Upper lobe of right lung (tissue), 1 donor: ENCODE measurements at regions not wholly inside any gene's neighbourhood (a gene's known extent, or its start where the extent isn't known, plus 50 kb on each side); places are given as distances from the start of the nearest gene placed in this dataset.
"Not testable (repeated sequence)": the region's sequence is repeated elsewhere in the genome, so short reads cannot be mapped to it uniquely, and the experiment has no call there.

ENCODE experiments used
- ATAC-seq: fragments of 200-7000 bp; cut with Tn5 transposase; one replicate; pipeline ENCODE4 v1.9.1; 2020; ENCODE audit warnings: mild to moderate bottlenecking, moderate library complexity
- DNase-seq: peaks from one replicate; pipeline ENCODE4 v3.0.0-alpha.2; 2020
- H3K27ac ChIP-seq: fragments of 200-600 bp; one replicate; pipeline ENCODE4 v1.8.0; 2022
- H3K27me3 ChIP-seq: fragments of 200-600 bp; one replicate; pipeline ENCODE4 v1.8.0; 2022; ENCODE audit warnings: mild to moderate bottlenecking
- H3K36me3 ChIP-seq: fragments of 200-600 bp; one replicate; pipeline ENCODE4 v1.8.0; 2022
- H3K4me1 ChIP-seq: fragments of 200-600 bp; one replicate; pipeline ENCODE4 v1.8.0; 2022
- H3K4me3 ChIP-seq: fragments of 200-600 bp; one replicate; pipeline ENCODE4 v1.8.0; 2022; ENCODE audit warnings: mild to moderate bottlenecking
- H3K9me3 ChIP-seq: fragments of 200-600 bp; one replicate; pipeline ENCODE4 v1.8.0; 2022
- intact Hi-C: fragments of 100-400 bp; cut with DNase I; formaldehyde crosslinking; loops from one replicate; pipeline ENCODE4 v1.11.0; 2022
- TF ChIP-seq, protein P1 (sequence below): fragments of 200-600 bp; IDR thresholded peaks from one replicate; pipeline ENCODE4 v1.8.0; 2022; ENCODE audit warnings: antibody characterized with exemption
- donor health status: DM: no; HTN: yes; CAD: no; lungs with severe emphysema.

DNA sequence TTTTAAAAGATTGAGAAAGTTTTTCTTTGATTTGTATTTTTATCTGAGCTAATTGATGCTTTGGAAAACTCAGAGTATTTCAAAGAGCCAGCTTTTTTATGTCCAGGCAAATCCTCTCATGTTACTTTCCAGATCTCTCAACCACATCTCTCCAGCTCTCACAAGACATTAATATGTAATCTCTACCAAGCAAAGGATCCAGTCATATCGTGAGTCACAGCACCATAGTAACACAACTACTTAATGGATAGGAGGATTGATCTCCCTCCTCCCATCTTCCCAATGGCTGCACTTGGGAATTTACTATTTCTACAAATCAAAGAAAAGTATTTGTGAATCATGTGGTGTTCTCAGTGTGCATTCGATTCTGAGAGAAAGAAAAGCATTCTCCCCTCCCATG is 63.3 kb downstream of the POU4F1 start:
- H3K4me3 ChIP-seq: no peak overlapping the region
- no peak for DNase-seq
- H3K27ac ChIP-seq: no peak overlapping the region
- ATAC-seq: no peak
- TF ChIP-seq, protein P1, sequence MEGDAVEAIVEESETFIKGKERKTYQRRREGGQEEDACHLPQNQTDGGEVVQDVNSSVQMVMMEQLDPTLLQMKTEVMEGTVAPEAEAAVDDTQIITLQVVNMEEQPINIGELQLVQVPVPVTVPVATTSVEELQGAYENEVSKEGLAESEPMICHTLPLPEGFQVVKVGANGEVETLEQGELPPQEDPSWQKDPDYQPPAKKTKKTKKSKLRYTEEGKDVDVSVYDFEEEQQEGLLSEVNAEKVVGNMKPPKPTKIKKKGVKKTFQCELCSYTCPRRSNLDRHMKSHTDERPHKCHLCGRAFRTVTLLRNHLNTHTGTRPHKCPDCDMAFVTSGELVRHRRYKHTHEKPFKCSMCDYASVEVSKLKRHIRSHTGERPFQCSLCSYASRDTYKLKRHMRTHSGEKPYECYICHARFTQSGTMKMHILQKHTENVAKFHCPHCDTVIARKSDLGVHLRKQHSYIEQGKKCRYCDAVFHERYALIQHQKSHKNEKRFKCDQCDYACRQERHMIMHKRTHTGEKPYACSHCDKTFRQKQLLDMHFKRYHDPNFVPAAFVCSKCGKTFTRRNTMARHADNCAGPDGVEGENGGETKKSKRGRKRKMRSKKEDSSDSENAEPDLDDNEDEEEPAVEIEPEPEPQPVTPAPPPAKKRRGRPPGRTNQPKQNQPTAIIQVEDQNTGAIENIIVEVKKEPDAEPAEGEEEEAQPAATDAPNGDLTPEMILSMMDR: no peak
- peaks cover 10% of the 10 kb centered on the region for H3K27me3 ChIP-seq
- intact Hi-C loops: no loop called here
- H3K9me3 ChIP-seq: no peaks in the 10 kb centered on the region
- H3K4me1 ChIP-seq: no peaks in the 10 kb centered on the region
- no peaks in the 10 kb centered on the region for H3K36me3 ChIP-seq

DNA sequence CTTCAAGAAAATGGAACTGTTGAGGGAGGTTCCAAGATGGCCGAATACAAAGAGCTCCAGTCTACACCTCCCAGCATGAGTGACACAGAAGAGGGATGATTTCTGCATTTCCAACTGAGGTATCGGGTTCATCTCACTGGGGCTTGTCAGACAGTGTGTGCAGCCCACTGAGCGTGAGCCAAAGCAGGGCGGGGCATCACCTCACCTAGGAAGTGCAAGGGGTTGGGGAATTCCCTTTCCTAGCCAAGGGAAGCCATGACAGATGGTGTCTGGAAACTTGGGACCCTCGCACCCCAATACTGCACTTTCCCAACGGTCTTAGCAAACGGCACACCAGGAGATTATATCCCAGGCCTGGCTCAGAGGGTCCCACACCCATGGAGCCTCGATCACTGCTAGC is 77.3 kb downstream of the POU4F1 start:
- H3K9me3 ChIP-seq, DNase-seq, H3K4me1 ChIP-seq, H3K4me3 ChIP-seq, H3K27me3 ChIP-seq, ATAC-seq, H3K36me3 ChIP-seq, H3K27ac ChIP-seq, intact Hi-C loops: not testable (repeated sequence)

- Histone ChIP-seq H3K4me1 (no peaks in the 10 kb centered on the region), H3K36me3 (no peaks in the 10 kb centered on the region), H3K9me3 (no peaks in the 10 kb centered on the region), H3K4me3 (no peak overlapping the region), H3K27me3 (no peaks in the 10 kb centered on the region), H3K27ac (no peak overlapping the region)
- ATAC-seq (no peak), DNase-seq (no peak)
- TF ChIP-seq, protein P1: no peak
- intact Hi-C loops: no loop called here
Measured at GRCh38 chr13:78524936-78525335, 78.4 kb downstream of the POU4F1 start.

- Histone ChIP-seq H3K27me3 (no peaks in the 10 kb centered on the region), H3K9me3 (no peaks in the 10 kb centered on the region), H3K27ac (no peak overlapping the region), H3K4me3 (no peak overlapping the region), H3K36me3 (no peaks in the 10 kb centered on the region), H3K4me1 (no peaks in the 10 kb centered on the region)
- intact Hi-C loops: no loop called here
- ATAC-seq (no peak), DNase-seq (no peak)
- TF ChIP-seq, protein P1: no peak
Measured at GRCh38 chr13:78521091-78521490, 82.3 kb downstream of the POU4F1 start.

DNA sequence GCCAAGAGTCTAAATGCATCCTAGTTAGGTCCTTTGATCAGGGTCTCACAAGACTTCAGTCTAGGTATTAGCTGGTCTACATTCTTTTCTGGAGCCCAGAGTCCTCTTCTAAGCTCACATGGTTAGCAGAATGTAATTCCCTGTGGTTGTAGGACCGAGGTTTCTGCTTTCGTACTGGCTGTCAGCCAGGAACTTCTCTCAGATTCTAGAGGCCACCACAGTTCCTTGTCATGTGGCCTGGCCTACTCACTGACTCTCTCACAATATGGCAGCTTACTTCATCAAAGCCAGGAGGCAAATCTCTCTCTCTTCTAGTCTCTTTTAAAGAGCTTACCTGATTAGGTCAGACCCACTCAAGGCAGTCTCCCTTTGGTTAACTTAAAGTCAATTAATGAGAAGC is 82.9 kb downstream of the POU4F1 start:
- Histone ChIP-seq H3K36me3 (no peaks in the 10 kb centered on the region), H3K27ac (no peak overlapping the region), H3K4me3 (no peak overlapping the region), H3K4me1 (no peaks in the 10 kb centered on the region), H3K27me3 (no peaks in the 10 kb centered on the region), H3K9me3 (no peaks in the 10 kb centered on the region)
- ATAC-seq (no peak), DNase-seq (no peak)
- TF ChIP-seq, protein P1: no peak
- intact Hi-C loops: no loop called here

DNA sequence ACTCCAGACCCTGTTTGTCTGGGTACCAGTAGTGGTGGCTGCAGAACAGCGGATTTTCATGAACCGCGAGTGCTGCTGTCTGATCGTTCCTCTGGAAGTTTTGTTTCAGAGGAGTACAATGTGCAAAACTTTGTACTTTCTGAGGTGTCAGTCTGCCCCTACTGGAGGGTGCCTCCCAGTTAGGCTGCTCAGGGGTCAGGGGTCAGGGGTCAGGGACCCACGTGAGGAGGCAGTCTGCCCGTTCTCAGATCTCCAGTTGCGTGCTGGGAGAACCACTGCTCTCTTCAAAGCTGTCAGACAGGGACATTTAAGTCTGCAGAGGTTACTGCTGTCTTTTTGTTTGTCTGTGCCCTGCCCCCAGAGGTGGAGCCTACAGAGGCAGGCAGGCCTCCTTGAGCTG is 84.9 kb downstream of the POU4F1 start:
- H3K27me3 ChIP-seq, H3K4me1 ChIP-seq, H3K9me3 ChIP-seq, H3K4me3 ChIP-seq, H3K36me3 ChIP-seq, H3K27ac ChIP-seq, DNase-seq, ATAC-seq, intact Hi-C loops: not testable (repeated sequence)

GRCh38 chr13:78499802-78500201 is 103.5 kb downstream of the POU4F1 start:
- ATAC-seq: no peak
- Histone ChIP-seq H3K4me1 (no peaks in the 10 kb centered on the region), H3K27ac (no peak overlapping the region), H3K9me3 (no peaks in the 10 kb centered on the region), H3K4me3 (no peak overlapping the region), H3K27me3 (no peaks in the 10 kb centered on the region), H3K36me3 (no peaks in the 10 kb centered on the region)
- intact Hi-C loops: no loop called here
- TF ChIP-seq, protein P1: no peak
- DNase-seq: no peak
